Urothelium cell line (cell line): ENCODE measurements at regions not wholly inside any gene's neighbourhood (a gene's known extent, or its start where the extent isn't known, plus 50 kb on each side); places are given as distances from the start of the nearest gene placed in this dataset.

Experiments used
- DNase-seq: peaks from one replicate; pipeline ENCODE4 v3.0.0; 2011; ENCODE audit warnings: low spot score, mixed read lengths
- FAIRE-seq: peaks from 2 replicates; lab custom pipeline; 2011; peaks lifted over from hg19 to GRCh38; lab: Jason Lieb, UNC

- DNase-seq, result no peak
- no peak for FAIRE-seq
Measured at GRCh38 chr11:131179836-131180235, 190.6 kb upstream of the NTM start.

DNA sequence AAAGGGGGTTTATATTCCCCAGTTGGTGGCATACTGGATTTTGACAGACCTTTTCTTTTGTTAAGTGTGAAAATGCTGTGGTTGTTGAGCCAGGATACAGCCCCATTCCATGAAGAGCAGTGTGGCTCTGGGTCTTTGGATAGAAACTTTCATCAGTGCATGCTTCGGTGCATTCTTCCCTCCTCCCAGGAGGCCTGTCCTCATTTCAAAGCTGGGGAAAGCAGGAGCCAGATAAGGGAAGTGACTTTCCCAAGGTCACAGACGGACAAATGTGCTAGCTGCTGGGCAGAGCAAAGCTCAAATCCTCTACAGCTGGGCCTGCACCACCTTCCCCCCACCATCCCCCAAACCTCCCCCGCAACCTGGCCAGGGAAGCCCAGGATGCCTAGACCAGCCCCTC is 184.5 kb upstream of the NTM start:
- DNase-seq, result no peak
- FAIRE-seq, result no peak

DNA sequence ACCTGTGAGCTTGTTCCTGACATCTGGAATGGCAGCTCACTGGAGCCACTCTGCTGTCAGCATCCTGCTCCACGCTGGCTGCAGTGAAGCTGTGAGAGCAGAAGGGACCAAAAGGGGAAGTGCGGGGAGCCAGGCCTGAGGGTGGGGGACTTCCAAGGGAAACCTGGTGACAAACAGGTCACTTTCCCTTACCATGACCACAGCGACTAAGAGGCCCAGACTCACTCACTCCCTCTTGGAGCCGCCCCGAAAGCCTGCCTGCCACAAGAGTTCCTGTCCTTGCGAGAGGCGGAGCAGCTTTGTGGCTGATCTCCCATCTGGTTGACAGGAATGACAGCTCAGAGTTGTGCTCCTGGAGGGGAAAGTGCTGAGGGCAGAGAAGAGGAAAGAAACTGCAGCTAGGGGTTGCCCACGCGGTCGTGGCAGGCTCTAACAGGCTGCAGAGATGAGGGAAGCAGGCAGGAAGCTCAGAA is 183.8 kb upstream of the NTM start:
- FAIRE-seq (no peak), DNase-seq (no peak)

DNA sequence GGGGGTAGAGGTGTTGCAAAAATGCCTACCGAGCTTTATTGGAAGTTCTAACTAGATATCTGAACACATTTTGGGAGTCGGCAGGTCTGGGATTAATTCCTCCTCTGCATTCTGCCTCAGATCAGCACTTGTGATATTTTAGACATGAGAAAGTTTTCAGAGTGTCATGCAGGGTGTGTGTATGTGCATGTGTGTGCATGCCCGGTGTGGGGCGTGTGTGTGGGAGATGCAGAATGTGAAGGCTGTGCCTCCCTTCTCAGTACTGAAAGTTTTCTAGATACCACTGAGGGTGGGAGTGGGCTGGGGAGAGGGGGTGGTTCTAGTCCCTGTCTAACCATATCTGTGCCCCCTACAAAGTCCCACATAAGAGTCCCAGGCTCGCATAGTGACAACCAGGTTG is 180.0 kb upstream of the NTM start:
- DNase-seq, result no peak
- no peak for FAIRE-seq

DNA sequence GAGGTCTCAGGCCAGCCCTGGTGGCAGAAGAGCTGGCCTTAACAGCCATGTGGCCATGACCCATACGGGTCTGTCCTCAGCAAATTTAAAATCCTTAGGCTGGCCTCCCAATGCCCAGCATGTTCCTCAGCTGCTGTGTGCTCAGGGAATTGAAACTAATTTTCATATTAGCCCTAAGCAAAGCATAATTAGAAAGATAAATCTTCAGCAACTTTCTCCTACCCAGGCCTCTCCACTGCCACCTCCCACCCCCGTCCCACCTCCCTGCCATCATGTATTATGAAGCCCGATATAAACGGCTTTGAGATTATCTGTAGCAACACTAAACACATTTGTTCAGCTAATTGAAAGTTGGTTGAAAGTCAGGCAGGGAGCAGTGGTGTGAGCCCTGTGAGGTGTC is 178.8 kb upstream of the NTM start:
- DNase-seq, result no peak
- FAIRE-seq, result no peak

DNA sequence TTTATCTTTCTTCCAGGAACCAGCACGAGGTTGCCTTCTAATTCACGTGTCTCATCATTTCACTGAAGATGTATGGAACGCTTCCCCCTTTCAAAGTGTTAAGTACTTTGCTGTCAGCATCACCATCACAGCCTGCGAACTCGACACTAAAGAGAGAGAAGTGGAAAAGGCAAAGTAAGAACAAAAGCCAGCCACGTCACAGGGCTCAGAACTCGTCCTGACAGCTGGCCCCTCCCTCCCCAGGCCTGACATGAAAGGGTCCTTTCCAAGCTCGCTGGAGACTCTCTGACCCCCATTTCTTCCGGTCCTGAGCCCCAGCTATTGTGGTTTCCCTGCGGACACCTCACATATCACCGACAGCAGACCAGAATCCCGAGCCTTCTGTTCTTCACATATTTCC is 177.8 kb upstream of the NTM start:
- DNase-seq (no peak), FAIRE-seq (no peak)

DNA sequence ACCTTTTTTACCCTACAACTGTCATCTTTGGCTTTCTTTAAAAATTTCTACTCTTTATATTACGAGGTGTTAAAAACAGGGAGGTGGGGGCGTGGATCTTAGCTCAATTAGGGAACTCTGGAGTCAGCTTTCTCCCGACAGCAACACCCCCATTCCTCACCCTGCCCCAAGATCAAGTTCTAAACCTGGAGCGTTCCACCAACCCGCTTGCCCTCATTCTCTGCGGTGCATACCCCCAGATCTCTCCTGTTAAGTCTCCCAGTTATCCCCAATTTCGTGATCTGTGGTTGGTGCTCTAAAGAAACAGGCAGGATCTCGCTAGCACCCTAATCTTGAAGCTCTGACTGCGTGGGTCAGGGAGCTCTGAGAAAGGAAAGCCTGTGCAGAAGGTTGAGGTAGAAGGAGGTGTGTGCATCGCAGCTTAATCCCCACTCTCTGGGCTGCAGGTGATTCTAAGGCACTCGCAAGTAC is 177.3 kb upstream of the NTM start:
- no peak for FAIRE-seq
- DNase-seq, result no peak

- DNase-seq (no peak), FAIRE-seq (no peak)
Measured at GRCh38 chr11:131194726-131195125, 175.7 kb upstream of the NTM start.

- peak; percentile 71 for DNase-seq
- no peak for FAIRE-seq
Measured at GRCh38 chr11:131195661-131196517, 174.5 kb upstream of the NTM start.

- FAIRE-seq, result no peak
- no peak for DNase-seq
Measured at GRCh38 chr11:131198161-131199014, 172.0 kb upstream of the NTM start.

- DNase-seq (no peak), FAIRE-seq (no peak)
Measured at GRCh38 chr11:131199015-131199280, 171.5 kb upstream of the NTM start.

GRCh38 chr11:131201674-131202073 is 168.7 kb upstream of the NTM start:
- FAIRE-seq (no peak), DNase-seq (no peak)

GRCh38 chr11:131203040-131203439 is 167.4 kb upstream of the NTM start:
- no peak for FAIRE-seq
- DNase-seq, result no peak

DNA sequence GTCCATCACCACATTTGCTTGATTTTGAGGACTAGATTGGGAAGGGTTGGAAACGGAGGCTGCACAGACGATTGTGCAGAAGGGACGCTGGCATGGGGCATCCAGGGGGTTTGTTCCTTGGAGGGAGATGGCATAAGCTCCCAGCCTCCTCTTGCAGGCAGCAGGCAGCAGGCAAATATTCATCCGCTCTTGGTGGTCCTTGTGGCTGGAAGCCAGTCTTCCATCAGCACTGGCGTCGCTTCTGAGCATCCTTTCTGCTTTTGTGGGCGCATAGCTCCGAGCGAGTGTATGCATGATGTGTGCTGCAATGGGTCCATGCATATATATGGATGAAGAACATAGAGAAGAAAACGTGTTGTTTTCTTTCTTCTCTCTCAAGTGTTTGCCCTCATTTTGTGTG is 166.1 kb upstream of the NTM start:
- FAIRE-seq, result no peak
- DNase-seq, result no peak

- DNase-seq (no peak), FAIRE-seq (no peak)
Measured at GRCh38 chr11:131204765-131205380, 165.5 kb upstream of the NTM start.

- DNase-seq, result no peak
- no peak for FAIRE-seq
Measured at GRCh38 chr11:131206671-131207070, 163.7 kb upstream of the NTM start.

- FAIRE-seq (no peak), DNase-seq (no peak)
Measured at GRCh38 chr11:131207901-131208300, 162.5 kb upstream of the NTM start.

- peak; percentile 12 for DNase-seq
- FAIRE-seq, result no peak
Measured at GRCh38 chr11:131217313-131218310, 152.8 kb upstream of the NTM start.

DNA sequence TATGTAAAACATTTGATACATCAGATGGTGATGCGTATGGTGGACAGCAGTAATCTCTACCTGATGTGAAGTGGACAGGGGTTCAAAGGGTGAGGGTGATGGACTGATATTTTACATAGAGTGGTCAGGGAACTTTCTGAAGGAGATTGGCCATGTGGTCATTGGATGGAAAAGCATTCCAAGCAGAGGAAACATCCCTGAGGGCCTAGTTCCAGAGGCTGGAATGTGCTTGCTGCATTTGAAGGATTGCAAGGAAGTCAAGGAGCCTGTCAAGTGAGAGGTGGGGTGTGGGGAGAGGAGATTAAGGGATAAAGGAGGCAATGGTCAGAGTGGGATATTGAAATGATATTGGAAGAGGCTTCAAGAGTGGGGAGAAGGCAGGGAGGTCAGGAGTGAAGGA is 151.9 kb upstream of the NTM start:
- no peak for DNase-seq
- no peak for FAIRE-seq

- DNase-seq (no peak), FAIRE-seq (no peak)
Measured at GRCh38 chr11:131219646-131220045, 150.8 kb upstream of the NTM start.
